K562 (cell line): ENCODE measurements at regions not wholly inside any gene's neighbourhood (a gene's known extent, or its start where the extent isn't known, plus 50 kb on each side); places are given as distances from the start of the nearest gene placed in this dataset.

ENCODE experiments used
- CTCF ChIP-seq, 3 experiments: IDR thresholded peaks in 2 of 3; conservative IDR thresholded peaks in 1 of 3; 2 replicates each; pipeline ENCODE4 v1.5.1; 2011 to 2012; ENCODE audit warnings: low read length in 3 of 3, mild to moderate bottlenecking in 3 of 3, control low read depth in 2 of 3, improper control_type of control experiment in 1 of 3, inconsistent platforms in 1 of 3, low read depth in 1 of 3, mixed read lengths in 1 of 3, moderate library complexity in 1 of 3; ENCODE audit not compliant: insufficient read depth in 2 of 3
- EP300 ChIP-seq: IDR thresholded peaks from 2 replicates; pipeline ENCODE4 v1.6.1; 2012; ENCODE audit warnings: low read length, improper control_type of control experiment
- NFYB ChIP-seq: IDR thresholded peaks from 2 replicates; pipeline ENCODE4 v1.6.1; 2011; ENCODE audit warnings: mild to moderate bottlenecking, moderate library complexity; ENCODE audit not compliant: insufficient read length; ENCODE audit errors: extremely low read depth
- PCBP1 ChIP-seq: fragments of 200-400 bp; formaldehyde crosslinking; IDR thresholded peaks from 2 replicates; pipeline ENCODE4 v1.6.1; 2018; ENCODE audit warnings: mild to moderate bottlenecking, low read depth, low read length; ENCODE audit not compliant: poor library complexity, severe bottlenecking
- POLR2AphosphoS2 ChIP-seq: IDR thresholded peaks from 2 replicates; pipeline ENCODE4 v1.6.1; 2012; ENCODE audit warnings: low read length, improper control_type of control experiment
- SMC3 ChIP-seq: conservative IDR thresholded peaks from 2 replicates; pipeline ENCODE4 v1.6.1; 2011; ENCODE audit warnings: low read depth, low read length, improper control_type of control experiment; ENCODE audit not compliant: insufficient read depth
- SOX6 ChIP-seq: fragments of 450-650 bp; IDR thresholded peaks from 2 replicates; pipeline ENCODE4 v1.6.1; 2014; ENCODE audit warnings: mild to moderate bottlenecking
- TAF15 ChIP-seq: fragments of 200-400 bp; formaldehyde crosslinking; IDR thresholded peaks from 2 replicates; pipeline ENCODE4 v1.6.1; 2017; ENCODE audit warnings: mild to moderate bottlenecking, low read depth, low read length, moderate library complexity
- TEAD4 ChIP-seq, 2 experiments: sonication (generic) in 1 of 2; formaldehyde crosslinking in 1 of 2; IDR thresholded peaks; 2 replicates each; pipeline versions ENCODE4 v1.6.1 to v1.8.0; 2012 to 2022; ENCODE audit warnings: borderline replicate concordance in 1 of 2, inconsistent platforms in 1 of 2, low read length in 1 of 2, mild to moderate bottlenecking in 1 of 2, missing genetic modification reagents in 1 of 2
- YY1 ChIP-seq, 3 experiments: IDR thresholded peaks; 2 replicates each; pipeline ENCODE4 v1.6.1; 2011; ENCODE audit warnings: low read length in 2 of 3, mild to moderate bottlenecking in 2 of 3, moderate library complexity in 2 of 3, borderline replicate concordance in 1 of 3, control low read depth in 1 of 3, low read depth in 1 of 3; ENCODE audit not compliant: insufficient read depth in 3 of 3, insufficient replicate concordance in 2 of 3, control insufficient read depth in 1 of 3, insufficient read length in 1 of 3; ENCODE audit errors: extremely low read depth in 1 of 3
- ZNF77 ChIP-seq: fragments of 250-450 bp; sonication (Bioruptor Pico); IDR thresholded peaks from 2 replicates; pipeline ENCODE4 v1.5.0; 2020
- TF ChIP-seq, protein P1 (sequence below): sonication (generic); formaldehyde crosslinking; IDR thresholded peaks from 2 replicates; pipeline ENCODE4 v1.5.0; 2020; ENCODE audit warnings: missing genetic modification reagents

GRCh38 chr20:6882561-6883291, 115.2 kb downstream of the BMP2 start:
- no peak for TF ChIP-seq ZNF77 (CRISPR knock-in tag)
- TF ChIP-seq CTCF (IDR thresholded peaks at IDR 0.05 in 2 of 3, conservative IDR thresholded peaks at IDR 0.05 in 1 of 3; ENCODE audit: insufficient read depth in 2 of 3, low read depth in 1 of 3, low read length in 3 of 3) = no peak
- no peak for TF ChIP-seq TEAD4 (IDR thresholded peaks at IDR 0.05; ENCODE audit: low read length)
- TF ChIP-seq TEAD4 (CRISPR knock-in tag; IDR thresholded peaks at IDR 0.05; ENCODE audit: borderline replicate concordance) = no peak
- TF ChIP-seq, protein P1, sequence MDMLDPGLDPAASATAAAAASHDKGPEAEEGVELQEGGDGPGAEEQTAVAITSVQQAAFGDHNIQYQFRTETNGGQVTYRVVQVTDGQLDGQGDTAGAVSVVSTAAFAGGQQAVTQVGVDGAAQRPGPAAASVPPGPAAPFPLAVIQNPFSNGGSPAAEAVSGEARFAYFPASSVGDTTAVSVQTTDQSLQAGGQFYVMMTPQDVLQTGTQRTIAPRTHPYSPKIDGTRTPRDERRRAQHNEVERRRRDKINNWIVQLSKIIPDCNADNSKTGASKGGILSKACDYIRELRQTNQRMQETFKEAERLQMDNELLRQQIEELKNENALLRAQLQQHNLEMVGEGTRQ (CRISPR knock-in tag) = no peak
- no peak for TF ChIP-seq YY1 (IDR thresholded peaks at IDR 0.05; ENCODE audit: borderline replicate concordance in 1 of 3, control insufficient read depth in 1 of 3, extremely low read depth in 1 of 3, insufficient read depth in 3 of 3, insufficient read length in 1 of 3, insufficient replicate concordance in 2 of 3, low read depth in 1 of 3, low read length in 2 of 3)
- TF ChIP-seq PCBP1 = no peak
- TF ChIP-seq POLR2AphosphoS2 = no peak
- no peak for TF ChIP-seq TAF15
- no peak for TF ChIP-seq SOX6
- TF ChIP-seq SMC3 = no peak
- TF ChIP-seq EP300 = no peak
- no peak for TF ChIP-seq NFYB
